NCI-H2029 treated with DMSO at 0.1 percent for 48 hours (cell line): ENCODE measurements at regions not wholly inside any gene's neighbourhood (a gene's known extent, or its start where the extent isn't known, plus 50 kb on each side); places are given as distances from the start of the nearest gene placed in this dataset.
"Not testable (repeated sequence)": the region's sequence is repeated elsewhere in the genome, so short reads cannot be mapped to it uniquely, and the experiment has no call there.

ENCODE experiments used
- DNase-seq: peaks from one replicate; lab custom pipeline; 2025; lab: John Stamatoyannopoulos, UW

GRCh38 chr10:118950190-118950680, 79.3 kb upstream of the NANOS1 start:
- DNase-seq, result no peak

DNA sequence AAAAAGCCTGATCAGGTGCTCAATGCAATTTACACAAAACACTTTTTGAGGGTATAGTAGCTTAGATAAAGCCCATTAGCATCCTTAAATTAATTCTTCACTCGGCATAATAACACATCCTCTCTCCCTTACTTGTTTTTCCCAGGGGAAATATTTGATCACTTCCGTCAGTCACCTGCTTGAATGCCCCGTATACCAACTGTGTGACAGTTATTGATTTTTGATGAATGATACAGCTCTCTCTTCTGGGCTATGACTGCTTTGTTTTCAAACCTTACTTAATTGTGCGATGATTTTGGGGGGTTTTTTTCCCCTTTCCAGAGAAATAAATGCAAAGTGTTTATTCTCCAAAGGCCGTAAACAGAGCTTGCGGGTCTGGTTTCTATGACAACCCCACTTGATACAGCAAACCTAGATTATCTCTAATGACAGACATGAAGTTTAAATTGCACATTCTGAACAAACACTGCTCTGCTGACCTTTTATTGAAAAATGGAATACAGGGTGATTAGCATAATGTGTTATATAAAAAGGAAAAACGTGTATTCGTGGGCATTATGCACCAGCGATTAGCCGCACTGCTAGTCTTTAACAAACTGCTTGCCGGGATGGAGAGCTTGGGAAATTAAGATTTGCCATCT, 78.4 kb upstream of the NANOS1 start:
- DNase-seq, result peak; percentile 1

- DNase-seq, result no peak
Observed at GRCh38 chr10:118952493-118953295, 76.8 kb upstream of the NANOS1 start.

GRCh38 chr10:118953598-118954393, 75.7 kb upstream of the NANOS1 start:
- no peak for DNase-seq

- DNase-seq, result no peak
Observed at GRCh38 chr10:118955531-118955930, 74.0 kb upstream of the NANOS1 start.

DNA sequence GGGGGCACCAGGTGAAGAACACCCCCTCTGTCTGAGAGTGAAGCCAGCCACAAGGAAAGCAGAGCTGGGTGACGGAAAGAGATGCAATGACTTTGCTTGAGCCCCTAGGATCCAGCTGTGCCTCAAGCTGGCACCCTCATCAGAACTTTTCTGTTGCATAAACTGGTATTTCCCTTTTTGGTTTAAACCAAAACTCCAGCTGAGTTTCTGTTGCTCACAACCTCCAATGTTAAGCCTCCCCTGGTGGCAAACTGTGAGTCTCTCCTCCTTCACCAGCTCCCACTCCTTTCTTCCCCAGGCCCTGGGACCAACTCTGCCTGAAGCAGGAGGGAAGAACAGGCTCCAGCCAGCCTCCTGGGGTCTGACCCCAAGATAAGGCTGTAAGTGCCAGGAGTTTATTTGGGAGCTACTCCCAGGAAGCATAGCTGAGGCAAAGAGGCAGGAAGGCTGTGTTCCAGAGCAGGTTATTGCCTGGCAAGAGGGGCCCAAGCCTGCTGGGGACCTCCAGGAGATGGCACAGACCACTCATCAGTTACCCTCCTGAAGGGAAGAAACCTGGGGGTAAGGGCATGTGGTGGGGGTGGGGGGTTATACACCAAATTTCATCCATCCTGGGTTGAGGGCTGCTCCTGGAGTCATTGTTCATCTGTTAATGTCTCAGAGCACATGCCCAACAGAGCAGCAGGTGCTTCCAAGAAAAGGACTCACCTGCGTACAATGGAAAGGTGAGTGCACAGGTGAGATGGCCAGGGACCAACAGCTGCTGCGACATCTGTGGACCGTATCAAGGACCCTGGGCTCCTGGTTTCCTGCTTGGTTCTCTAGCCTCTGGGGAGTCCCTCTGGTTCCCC, 73.3 kb upstream of the NANOS1 start:
- DNase-seq, result no peak

- DNase-seq, result no peak
Observed at GRCh38 chr10:118956802-118957442, 72.6 kb upstream of the NANOS1 start.

GRCh38 chr10:118957443-118957825, 72.1 kb upstream of the NANOS1 start:
- DNase-seq, result no peak

DNA sequence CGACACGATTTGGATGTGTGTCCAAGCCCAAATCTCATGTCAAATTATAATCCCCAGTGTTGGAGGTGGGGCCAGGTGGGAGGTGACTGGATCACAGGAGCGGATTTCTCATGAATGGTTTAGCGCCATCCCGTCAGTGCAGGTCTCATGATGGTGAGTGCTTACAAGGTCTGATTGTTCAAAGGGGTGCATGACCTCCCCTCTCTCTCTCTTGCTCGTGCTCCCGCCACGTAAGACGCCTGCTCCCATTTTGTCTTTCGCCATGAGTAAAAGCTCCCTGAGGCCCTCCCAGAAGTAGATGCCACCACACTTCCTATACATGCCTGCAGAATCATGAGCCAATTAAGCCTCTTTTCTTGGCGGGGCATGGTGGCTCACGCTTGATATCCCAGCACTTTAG, 71.5 kb upstream of the NANOS1 start:
- DNase-seq, result no peak

- no peak for DNase-seq
Observed at GRCh38 chr10:118958559-118958958, 71.0 kb upstream of the NANOS1 start.

DNA sequence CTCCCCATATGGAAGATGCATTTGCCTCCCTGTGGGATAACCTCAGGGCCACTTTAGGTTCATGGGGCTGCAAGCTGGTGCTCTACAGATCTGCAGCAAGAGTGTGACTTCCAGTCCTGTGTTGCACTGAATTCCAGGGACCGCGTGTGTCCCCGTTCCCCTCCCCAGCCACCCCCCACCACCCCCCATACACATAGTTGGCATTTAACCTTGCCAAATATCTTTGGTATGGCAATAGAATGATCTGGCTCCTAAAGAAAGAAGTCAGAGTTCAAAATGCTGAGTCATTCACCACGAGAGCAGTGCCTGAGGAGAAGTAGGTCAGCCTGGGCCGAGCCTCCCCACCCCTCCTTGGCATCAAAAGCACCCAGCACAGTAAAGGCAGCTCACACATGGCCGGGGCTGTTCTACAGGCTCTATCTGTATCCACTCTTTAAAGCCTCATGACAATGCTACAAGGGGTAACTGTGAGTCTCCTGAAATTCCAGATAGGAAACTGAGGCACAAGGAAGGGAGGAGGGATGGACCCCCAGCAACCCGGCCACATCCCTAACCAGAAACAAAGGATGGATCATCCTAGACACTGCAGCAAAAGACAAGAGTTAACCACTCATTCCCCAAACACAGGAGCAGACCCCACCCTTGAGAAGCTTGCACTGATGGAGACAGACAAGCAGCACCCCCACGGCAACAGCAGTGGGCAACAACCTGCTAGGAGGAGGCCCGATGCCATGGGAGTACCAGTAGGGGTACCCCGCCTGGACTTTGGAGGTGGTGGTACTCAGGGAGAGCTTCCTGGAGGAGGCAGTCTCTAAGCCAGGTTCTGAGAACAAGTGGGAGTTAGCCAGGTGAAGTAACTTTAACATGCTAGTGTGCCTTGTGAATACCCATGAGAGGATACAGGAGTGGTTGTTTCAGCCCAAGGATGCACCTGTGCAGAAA, 70.3 kb upstream of the NANOS1 start:
- DNase-seq, result no peak

- no peak for DNase-seq
Observed at GRCh38 chr10:118960157-118961090, 69.1 kb upstream of the NANOS1 start.

DNA sequence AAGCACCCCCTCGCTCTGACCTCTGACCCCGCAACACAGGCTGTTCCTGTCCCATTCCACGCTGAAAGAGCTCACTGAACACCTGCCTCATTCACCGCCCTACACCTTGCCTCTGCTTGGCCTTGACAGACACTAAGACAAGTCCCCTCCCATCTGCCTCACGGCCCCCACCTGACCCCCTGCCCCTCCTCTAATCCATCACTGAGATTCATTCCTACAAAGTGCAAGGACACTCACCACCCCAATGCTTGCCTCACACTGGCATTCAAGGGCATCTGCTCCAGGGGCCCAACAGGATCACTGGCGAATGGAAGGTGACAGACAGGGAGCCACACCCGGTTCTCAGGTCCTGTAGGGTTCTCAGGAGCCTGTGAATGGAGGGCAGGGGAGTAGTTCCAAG, 68.1 kb upstream of the NANOS1 start:
- no peak for DNase-seq

GRCh38 chr10:118962331-118962868, 67.1 kb upstream of the NANOS1 start:
- DNase-seq, result not testable (repeated sequence)

- DNase-seq, result no peak
Observed at GRCh38 chr10:118963341-118963740, 66.2 kb upstream of the NANOS1 start.

- no peak for DNase-seq
Observed at GRCh38 chr10:118963933-118964332, 65.6 kb upstream of the NANOS1 start.

DNA sequence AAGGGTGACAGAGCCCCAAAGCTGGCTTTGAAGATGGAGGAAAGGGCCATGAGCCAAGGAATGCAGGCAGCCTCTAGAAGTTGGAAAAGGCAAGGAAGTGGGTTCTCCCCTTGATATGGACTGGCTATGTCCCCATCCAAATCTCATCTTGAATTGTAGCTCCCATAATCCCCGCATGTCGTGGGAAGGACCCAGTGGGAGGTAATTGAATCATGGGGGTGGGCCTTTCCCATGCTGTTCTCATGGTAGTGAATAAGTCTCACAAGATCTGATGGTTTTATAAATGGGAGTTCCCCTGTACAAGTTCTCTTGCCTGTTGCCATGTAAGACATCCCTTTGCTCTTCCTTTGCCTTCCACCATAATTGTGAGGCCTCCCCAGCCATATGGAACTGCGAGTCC, 65.0 kb upstream of the NANOS1 start:
- not testable (repeated sequence) for DNase-seq

DNA sequence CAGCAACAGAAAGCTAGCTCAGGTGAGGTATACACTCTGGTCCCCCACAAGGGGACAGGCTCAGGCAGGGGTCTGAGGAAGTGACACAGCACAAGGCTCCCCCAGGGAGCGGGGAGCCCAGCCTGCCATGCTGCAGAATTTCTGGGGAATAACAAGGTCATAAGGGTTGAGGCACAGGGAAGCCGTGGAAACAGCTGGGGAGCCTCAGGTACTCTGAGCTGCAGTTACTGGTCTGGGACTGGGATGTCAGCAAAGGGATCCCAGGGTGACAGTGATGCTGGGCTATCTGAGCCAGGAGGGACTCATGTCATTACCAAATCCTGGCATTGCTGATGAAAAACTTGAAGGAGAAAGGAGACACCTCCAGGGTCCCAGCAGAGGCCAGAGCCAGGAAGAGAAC, 64.4 kb upstream of the NANOS1 start:
- DNase-seq, result no peak

DNA sequence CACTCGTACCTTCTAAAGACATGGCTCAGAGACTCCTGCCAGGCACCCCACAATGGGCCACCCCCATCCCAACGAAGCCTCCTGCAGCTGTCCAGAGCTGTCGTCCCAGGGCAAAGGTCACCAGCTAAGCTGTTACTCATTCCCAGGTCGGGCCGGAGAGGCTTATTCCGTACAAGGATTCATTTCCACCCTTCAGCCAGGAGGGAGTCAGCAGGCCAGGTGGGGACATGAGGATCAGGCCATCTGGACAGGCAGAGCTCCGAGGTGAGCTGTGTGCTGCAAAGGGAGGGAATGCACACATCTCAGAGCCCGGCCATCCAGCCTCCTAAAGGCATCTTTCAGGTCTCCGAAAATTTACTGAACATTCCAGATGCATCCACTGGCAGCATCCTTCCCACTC, 63.9 kb upstream of the NANOS1 start:
- DNase-seq, result no peak
